ENCODE measurements at regions not wholly inside any gene's neighbourhood (a gene's known extent, or its start where the extent isn't known, plus 50 kb on each side); places are given as distances from the start of the nearest gene placed in this dataset.
"Not testable (repeated sequence)": the region's sequence is repeated elsewhere in the genome, so short reads cannot be mapped to it uniquely, and the experiment has no call there.

GRCh38 chr13:86253497-86253896 is 454.3 kb upstream of the SLITRK6 start:
- not testable (repeated sequence) for DNase-seq

- DNase-seq, result not testable (repeated sequence)
Observed at GRCh38 chr13:86255820-86256219, 456.6 kb upstream of the SLITRK6 start.

- DNase-seq, result no peak
Observed at GRCh38 chr13:86269511-86269910, 470.3 kb upstream of the SLITRK6 start.

- DNase-seq, result no peak
Observed at GRCh38 chr13:86282442-86282841, 483.2 kb upstream of the SLITRK6 start.

GRCh38 chr13:86283031-86283430 is 483.8 kb upstream of the SLITRK6 start:
- DNase-seq, result no peak

GRCh38 chr13:86298725-86299124 is 499.5 kb upstream of the SLITRK6 start:
- DNase-seq, result no peak

- DNase-seq, result no peak
Observed at GRCh38 chr13:86299128-86299527, 499.9 kb upstream of the SLITRK6 start.

- no peak for DNase-seq
Observed at GRCh38 chr13:86309881-86310280, 510.7 kb upstream of the SLITRK6 start.

GRCh38 chr13:86313421-86313820 is 514.2 kb upstream of the SLITRK6 start:
- DNase-seq, result no peak

GRCh38 chr13:86318450-86318849 is 519.2 kb upstream of the SLITRK6 start:
- no peak for DNase-seq

GRCh38 chr13:86324191-86324590 is 525.0 kb upstream of the SLITRK6 start:
- no peak for DNase-seq

GRCh38 chr13:86355301-86355700 is 556.1 kb upstream of the SLITRK6 start:
- DNase-seq, result no peak

GRCh38 chr13:86357106-86357505 is 557.9 kb upstream of the SLITRK6 start:
- DNase-seq, result no peak

- DNase-seq, result not testable (repeated sequence)
Observed at GRCh38 chr13:86363749-86364148, 564.5 kb upstream of the SLITRK6 start.

GRCh38 chr13:86368924-86369323 is 569.7 kb upstream of the SLITRK6 start:
- no peak for DNase-seq

- no peak for DNase-seq
Observed at GRCh38 chr13:86377451-86377850, 578.2 kb upstream of the SLITRK6 start.

- no peak for DNase-seq
Observed at GRCh38 chr13:86378628-86379027, 579.4 kb upstream of the SLITRK6 start.

GRCh38 chr13:86383151-86383550 is 583.9 kb upstream of the SLITRK6 start:
- no peak for DNase-seq

GRCh38 chr13:86383561-86383960 is 584.3 kb upstream of the SLITRK6 start:
- DNase-seq, result no peak

GRCh38 chr13:86397635-86398034 is 598.4 kb upstream of the SLITRK6 start:
- no peak for DNase-seq

GRCh38 chr13:86399572-86399971 is 600.4 kb upstream of the SLITRK6 start:
- DNase-seq, result no peak

GRCh38 chr13:86402500-86402899 is 603.3 kb upstream of the SLITRK6 start:
- no peak for DNase-seq

GRCh38 chr13:86403181-86403580 is 604.0 kb upstream of the SLITRK6 start:
- DNase-seq, result no peak

GRCh38 chr13:86409466-86410241 is 610.4 kb upstream of the SLITRK6 start:
- no peak for DNase-seq

- peak; percentile 1 for DNase-seq
Observed at GRCh38 chr13:86425170-86425815, 626.1 kb upstream of the SLITRK6 start.

Data from NCI-H446 treated with DMSO at 0.1 percent for 48 hours (cell line).